GM18507 (cell line): ENCODE measurements at regions not wholly inside any gene's neighbourhood (a gene's known extent, or its start where the extent isn't known, plus 50 kb on each side); places are given as distances from the start of the nearest gene placed in this dataset.

Source experiments
- DNase-seq: peaks from one replicate; pipeline ENCODE4 v3.0.0; 2011; ENCODE audit warnings: low read depth; ENCODE audit not compliant: insufficient read length; ENCODE audit errors: extremely low spot score
- FAIRE-seq: peaks from 2 replicates; lab custom pipeline; 2011; peaks lifted over from hg19 to GRCh38; lab: Jason Lieb, UNC

DNA sequence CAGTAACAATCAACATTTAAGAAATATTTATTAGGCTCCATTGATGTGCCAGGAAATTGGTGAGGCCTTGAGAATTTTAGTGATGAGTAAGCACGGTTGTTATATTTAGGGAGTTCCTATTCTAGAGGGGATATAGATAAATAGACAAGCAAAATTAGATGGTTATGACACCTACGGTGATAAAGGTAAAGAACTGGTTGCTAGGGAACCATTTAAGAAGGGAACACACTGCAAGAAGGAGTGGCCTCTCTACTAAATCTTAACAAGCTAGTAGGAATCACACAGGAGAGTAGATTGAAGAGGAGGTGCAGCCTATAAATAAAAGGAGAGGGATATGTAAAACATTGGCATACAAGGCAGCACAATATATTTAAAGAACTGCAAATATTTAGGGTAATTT lies 155.2 kb downstream of the LRIG3 start:
- no peak for DNase-seq
- FAIRE-seq = no peak

DNA sequence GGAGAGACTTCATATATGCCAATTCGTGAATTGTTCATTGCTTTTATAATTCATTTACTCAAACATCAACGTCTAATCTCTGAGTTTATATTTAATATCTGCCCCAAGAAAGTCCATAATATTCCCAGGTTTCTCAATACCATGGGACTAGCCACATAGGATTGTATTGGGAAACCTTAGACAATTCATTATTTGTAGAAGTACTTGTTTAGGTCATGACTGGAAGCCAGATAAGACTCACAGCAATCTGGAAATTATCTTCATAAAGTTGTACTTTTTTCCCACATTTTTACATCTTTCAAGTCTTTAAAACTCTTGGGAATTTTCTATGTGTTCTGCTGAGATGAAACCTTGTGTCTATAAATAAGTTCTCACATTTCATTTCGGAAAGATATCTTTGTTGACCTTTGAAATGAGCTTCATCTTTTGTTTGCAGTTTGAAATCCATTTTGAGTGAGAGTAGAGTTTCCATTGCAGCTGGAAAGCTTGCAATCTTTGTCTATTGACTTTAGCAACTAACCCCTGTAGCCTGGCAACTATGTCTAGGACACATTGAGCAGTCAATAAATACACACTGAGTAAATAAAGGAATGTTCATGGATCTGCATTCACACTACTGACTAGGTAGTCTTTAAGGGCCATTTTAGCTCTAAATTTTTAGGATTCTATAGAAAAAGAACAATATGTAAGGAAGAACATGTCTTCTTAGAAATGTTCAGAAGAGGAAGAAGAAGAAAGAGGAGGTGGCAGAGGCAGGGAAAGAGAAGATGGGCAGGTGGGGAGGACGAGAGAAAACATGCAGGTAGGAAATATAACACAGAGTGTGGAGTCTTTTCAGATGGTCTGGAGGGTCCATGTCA lies 154.4 kb downstream of the LRIG3 start:
- no peak for DNase-seq
- FAIRE-seq = no peak

DNA sequence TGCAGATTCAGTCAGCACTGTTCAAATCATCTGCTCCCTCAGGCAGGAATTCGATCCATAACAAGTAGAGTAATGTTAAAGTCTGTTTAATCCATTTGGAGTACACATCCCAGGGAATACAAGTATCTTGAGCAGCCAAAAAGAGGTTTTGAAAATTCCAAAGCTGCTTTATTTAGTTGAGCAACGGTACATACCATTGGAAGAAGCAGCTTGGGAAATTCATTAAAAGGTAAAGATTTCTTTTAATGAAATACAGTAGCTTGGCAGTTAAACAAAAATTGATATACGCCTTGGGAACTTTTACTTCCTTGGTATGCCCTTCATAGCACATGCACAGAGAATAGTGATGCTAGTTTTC lies 153.8 kb downstream of the LRIG3 start:
- FAIRE-seq = no peak
- DNase-seq = no peak

DNA sequence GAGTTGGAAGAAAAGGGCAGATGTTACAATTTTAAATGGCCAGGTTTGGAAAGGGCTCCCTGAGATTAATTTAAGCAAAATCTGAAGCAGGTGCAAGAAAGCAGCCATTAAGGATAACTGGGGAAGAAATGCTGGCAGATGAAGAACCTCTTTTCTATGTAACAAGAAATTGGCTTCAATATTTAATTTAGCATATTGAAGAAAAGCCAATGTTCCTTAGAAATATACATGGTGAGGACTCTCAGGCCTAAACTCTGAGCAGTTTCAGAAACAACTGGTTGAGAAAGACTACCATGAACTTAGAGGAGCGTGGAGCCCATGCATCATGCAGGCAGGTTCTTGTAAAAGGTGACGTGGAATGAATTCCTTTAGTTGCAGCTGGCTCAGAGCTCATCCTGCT lies 152.8 kb downstream of the LRIG3 start:
- no peak for DNase-seq
- no peak for FAIRE-seq

DNA sequence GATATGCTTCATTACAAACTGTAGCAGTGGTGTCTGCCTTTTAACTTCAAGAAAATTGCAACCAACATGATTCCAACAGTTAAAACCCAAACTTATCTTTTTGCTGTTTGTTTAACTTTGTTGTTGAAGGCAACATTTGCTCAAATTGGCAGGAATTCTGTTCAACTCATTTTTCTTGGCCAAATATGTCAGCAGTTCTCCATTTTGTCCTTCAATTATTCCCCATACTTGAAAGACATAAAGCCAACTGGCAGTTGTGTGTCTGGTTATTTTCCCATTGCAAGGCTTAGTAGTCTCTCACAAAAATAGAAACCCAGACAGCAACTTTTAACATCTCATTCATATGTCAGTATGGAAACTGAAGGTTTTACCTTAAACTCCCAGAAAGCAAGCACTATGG lies 146.3 kb downstream of the LRIG3 start:
- DNase-seq (no peak), FAIRE-seq (no peak)

DNA sequence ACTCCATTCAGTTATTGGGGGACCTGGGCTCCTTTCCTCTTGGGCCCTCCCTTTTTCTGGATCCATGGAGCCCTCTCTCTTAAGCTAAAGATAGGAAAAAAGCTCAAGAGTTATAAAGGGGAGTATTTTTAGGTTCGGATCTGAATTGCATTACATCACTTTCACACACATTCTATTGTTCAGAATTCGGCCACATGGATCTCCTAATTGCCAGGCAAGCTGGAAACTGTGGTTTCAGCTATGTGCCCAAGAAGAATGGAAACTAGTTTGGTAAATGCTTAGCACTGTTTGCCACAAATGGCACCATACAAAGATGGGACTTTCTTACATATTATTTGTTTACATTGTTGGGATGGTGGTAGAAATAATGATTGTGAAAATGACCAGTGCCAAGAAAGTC lies 145.6 kb downstream of the LRIG3 start:
- DNase-seq = no peak
- FAIRE-seq = no peak

DNA sequence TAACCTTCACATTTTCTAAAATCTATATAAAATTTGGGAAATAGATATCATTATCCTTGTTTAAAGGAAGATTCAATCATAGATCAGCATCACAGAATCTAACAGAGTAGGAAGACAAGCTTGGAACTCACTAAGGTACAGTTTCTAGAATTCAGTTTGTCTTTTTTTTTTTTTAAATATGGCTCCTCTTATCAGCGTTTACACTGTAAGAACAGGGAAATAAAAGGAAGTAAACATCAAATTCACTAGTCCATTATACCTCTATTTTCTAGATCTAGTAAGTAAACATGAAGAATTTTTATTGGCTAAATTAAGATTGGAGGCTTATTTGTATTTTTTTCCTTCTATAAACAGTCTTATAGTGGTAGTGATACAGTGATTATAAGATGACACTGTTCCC lies 144.9 kb downstream of the LRIG3 start:
- DNase-seq (no peak), FAIRE-seq (no peak)

DNA sequence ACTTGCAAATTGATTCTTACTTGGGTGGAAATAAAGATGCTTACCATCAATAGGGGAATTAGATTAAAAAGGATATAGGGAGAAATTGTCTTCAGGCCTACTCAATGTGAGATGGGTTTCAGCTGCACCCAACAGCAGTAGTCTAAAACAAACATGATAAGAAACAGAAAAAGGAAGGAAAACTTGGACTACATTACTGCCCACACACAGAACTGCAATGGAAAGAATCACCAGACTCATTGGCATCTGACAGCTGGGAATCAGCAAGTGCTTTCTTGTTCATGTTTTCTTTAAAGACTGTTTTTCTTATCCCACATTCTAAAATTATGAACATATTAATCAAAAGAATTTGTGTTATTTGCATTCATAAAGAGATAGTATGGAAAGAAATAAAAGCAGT lies 144.2 kb downstream of the LRIG3 start:
- DNase-seq (no peak), FAIRE-seq (no peak)

DNA sequence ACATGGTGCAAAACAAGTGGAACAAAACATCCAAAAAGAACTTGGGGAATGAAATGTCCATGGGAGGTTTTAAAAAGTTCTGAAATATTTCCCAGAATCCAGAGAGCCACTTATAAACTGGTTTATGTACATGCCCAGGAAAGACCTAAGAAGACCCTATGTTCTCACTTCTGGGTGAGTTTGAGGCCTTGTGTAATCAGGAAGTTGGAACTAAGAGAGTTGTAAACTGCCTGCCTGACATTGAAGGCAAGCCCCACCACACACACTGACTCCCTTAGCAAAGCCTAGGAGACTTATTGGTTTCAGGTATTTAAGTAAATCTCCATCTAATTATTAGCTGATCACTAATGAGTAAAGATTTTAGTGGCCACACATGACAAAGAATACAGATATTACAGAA lies 142.5 kb downstream of the LRIG3 start:
- no peak for DNase-seq
- FAIRE-seq = no peak

DNA sequence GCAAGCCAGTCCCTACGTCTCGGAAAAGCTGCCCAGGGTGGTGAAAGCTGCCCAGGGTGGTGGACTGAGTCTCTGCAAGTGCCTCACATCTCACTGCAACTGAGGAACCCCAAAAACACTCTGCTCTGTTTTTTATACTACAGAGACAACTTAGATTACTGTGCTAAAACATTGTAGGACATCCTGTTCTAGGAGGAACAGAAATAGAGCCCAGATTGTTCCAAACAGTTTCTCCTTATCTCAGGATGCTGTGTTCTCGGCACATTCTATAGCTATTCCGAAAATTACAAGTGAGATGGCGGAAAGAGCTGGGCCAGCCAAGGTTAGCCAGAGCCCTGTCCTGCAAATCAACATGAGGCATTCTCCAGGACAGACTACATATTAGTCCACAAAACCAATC lies 138.7 kb downstream of the LRIG3 start:
- FAIRE-seq = no peak
- no peak for DNase-seq

DNA sequence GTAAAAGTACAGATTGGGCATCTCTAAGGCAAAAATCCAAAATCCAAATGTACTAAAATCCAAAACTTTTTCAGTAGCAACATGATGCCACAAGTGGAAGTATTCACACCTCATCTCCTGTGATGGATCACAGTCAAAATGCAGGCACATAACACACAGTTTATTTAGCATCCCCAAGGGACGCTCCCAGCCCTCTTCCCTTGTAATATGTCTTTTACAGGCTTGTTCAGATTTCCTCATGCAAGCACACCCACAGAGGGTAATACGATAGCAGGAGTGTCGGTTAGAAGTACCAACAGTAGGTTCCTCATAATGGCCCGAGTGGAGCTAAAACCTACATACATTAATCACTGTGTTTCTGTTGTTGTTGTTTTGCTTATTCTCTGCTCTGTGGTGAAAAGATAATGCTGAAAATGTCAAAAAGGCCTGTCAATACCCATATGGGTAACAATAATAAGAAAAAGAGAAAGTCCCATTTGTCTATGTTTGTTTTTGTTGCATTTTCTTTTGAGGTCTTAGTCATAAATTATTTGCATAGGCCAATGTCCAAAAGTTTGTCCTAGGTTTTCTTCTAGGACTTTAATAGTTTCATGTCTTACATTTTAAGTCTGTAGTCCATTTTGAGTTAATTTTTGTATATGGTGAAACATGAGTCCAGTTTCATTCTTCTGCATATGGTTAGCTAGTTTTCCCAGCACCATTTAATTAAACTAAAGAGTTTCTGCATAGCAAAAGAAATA lies 133.1 kb downstream of the LRIG3 start:
- FAIRE-seq (no peak), DNase-seq (no peak)

DNA sequence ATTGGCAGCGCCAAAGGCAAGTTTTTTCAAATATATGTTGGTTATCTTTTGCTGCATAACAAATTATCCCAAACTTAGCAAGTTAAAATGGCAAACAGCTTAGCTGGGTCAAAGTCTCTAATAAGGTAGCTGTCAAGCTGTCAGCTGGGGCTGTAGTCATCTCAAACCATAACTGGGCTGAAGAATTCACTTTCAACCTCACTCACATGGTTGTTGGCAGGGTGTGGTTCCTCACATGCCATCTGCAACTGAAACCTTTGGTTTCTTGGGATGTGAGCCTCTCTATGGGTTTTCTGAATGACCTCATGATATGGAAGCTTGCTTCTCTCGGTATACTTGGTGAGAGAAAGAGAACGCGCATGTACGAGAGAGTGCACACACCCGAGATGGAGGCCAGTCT lies 125.4 kb downstream of the LRIG3 start:
- DNase-seq (no peak), FAIRE-seq (no peak)

DNA sequence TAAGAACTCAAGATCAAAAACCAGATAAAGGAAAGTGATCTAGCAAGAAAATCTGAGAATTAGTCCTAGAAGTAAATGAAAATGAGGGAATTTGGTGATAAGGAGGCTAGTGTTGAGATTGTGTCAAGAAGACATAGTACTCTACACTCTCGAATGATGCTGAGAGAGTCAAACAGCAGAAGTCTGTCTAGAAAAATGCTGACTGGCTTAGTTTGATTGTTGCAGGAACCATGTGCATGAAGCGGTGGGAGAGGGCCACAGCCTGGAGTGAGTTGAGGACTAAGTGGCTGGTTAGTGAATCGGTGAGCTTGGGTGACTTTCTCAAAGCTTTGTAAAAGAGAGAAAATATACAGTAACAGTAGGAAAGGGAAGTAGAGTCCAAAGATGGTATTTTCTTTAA lies 124.5 kb downstream of the LRIG3 start:
- FAIRE-seq (no peak), DNase-seq (no peak)

DNA sequence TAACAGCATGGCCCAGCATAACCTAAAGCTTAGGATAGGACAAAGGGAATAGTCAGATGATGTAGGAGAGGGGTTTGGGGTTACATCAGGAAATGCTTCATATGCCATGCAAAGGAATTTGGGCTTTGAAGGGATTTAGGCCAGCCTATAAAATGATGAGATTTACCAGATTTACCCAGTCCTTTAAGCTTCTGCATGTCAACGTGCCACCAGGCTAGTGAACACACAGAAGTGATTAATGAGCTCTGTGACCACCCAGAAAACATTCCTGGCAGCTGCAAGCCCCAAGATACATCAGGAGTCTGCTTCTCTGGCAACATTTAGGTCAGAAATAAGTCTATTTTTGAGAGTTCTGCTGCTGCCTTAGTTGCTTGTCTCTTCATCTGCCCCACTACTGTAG lies 118.3 kb downstream of the LRIG3 start:
- no peak for FAIRE-seq
- DNase-seq = no peak

DNA sequence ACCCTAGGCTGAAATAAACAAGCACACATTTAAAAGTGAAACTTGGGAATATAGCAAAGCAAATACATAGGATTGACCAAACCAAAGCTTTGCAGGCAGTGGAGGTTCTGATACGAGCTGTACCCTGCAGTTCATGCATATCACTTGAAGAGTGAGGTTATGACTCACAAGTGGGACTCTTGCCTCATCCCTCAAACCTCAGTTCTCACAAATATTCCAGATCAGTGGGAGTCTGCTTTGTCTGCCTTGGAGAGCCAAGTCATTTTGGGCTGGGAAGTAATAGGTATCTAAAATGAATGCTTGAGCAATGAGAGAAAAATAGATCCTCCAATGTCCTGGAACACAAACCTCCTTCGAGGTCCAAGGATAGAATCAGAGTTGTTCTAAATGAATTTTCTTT lies 116.4 kb downstream of the LRIG3 start:
- DNase-seq = no peak
- FAIRE-seq = no peak

DNA sequence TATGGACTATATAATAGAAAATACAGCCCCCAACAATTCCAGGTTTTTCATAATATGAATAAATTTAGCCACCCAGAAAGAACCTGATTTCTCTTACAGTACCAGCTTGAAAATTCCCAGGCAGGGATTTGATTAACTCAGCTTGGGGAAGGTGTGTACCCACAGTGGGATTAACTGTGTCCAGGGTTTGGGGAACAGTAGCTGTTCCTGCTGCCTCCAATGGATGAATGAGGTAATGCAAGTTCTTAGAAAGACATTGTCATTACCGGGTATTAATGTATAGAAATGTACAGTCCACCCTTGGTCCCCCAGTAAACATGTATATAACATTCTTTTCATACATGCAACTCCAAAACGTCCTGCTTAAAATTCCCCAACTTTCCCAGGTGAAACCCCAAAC lies 115.6 kb downstream of the LRIG3 start:
- DNase-seq (no peak), FAIRE-seq (no peak)

DNA sequence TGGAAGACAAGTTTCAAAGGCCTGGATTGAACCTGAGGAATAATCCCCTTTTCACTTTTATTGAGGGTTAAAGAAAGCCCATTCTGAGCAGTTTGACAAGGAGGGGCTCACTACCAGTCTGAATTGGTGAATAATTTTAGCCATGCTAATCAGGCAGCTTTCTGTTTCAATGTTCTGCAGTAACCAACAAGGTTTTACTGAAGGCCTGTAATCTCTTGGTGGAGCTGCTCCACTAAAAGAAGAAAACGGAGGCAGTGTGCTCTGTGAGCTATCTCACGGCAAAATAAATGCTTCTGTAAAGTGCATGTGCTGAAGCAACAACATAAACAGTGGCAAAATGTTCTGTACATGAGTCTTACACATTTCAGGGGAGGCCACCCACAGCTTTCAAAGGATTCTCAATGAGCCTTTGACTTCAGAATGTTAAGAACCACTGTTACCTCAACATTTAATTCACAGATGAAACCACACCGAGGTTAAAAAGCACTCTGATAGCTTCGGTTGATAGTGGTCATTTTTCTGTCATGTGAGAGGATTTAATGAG lies 111.2 kb downstream of the LRIG3 start:
- DNase-seq (no peak), FAIRE-seq (no peak)

DNA sequence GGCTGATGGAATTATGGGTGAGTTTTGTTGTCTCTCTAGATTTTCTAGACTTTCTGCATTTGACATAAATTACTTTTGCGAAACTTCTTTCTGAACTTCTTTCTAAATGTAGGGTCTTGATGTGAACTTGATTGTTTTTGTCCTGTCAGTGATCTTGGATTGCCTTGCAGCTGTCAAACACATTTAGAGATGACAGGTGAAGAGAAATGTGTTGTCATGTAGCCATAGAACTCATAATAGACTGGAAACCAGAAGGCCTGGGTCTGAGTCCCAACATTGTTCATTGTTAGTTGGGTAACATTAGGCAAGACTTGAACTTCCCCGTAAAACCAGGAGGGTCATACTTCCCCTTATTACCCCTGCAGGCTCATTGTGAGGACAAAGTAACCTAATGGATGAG lies 109.0 kb downstream of the LRIG3 start:
- DNase-seq (no peak), FAIRE-seq (no peak)

DNA sequence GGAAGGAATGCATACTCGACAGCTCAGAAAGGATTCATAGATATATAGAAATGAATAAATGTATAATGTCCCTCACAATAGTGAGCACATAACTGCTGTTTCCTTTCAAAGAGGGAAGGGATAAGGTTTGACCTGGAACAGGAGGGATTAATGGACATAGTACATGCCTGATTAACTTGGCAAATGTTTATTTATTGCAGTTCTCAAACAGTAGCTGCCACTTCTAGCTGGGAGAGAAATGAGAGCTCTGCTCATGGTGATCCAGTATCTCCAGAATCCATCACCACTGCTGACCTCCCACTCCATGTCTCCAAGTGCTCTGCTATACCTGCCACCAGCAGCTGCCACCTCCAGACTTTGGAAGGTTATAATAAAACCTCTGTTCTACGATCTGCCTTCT lies 108.1 kb downstream of the LRIG3 start:
- DNase-seq (no peak), FAIRE-seq (no peak)

DNA sequence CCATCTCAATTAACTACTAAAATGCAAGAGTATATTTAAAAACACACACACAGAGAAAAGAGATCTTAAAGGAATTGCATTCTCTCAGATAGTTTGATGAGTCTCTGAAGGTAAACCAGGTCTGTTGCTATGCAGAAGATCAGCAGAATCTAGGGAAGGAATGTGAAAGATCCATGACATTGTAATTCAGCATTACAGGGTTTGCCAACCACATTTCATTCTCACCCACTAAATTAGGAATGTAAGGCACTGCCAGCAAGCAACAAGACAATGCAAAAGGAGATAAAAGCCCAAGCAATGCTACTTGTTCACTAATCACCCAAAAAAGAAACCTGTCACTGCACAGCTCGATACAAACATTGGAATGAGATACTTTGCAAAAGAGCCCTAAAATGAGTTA lies 106.3 kb downstream of the LRIG3 start:
- no peak for DNase-seq
- FAIRE-seq = no peak

DNA sequence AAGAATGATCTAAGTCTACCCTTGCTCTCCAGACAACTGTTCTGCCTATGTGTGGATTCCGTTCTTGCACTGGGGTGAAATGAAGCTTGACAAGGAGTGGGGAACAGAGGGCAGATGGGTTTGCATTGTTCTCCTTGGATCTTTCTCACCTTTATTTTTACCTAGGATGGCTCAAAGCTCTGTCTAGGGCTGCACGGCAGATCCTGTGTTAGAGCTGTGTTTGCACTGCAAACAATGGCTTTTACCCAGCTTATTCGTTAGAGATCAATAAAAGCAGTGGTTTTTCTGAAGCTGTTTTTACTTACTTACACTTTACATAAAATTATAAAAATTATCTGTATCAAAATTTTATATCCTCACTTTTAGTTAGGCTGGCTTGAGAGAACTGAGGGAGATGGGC lies 105.1 kb downstream of the LRIG3 start:
- DNase-seq (no peak), FAIRE-seq (no peak)
